Ishikawa (cell line): ENCODE measurements at regions not wholly inside any gene's neighbourhood (a gene's known extent, or its start where the extent isn't known, plus 50 kb on each side); places are given as distances from the start of the nearest gene placed in this dataset.

Source experiments
- CEBPB ChIP-seq: IDR thresholded peaks from 2 replicates; pipeline ENCODE4 v1.6.1; 2012
- CREB1 ChIP-seq: IDR thresholded peaks from 2 replicates; pipeline ENCODE4 v1.6.1; 2012; ENCODE audit warnings: low read depth
- EGR1 ChIP-seq: IDR thresholded peaks from 2 replicates; pipeline ENCODE4 v1.6.1; 2012
- EP300 ChIP-seq: IDR thresholded peaks from 2 replicates; pipeline ENCODE4 v1.6.1; 2012; ENCODE audit warnings: borderline replicate concordance
- FOXM1 ChIP-seq: IDR thresholded peaks from 2 replicates; pipeline ENCODE4 v1.6.1; 2012; ENCODE audit warnings: low read depth, borderline replicate concordance
- NFIC ChIP-seq: IDR thresholded peaks from 2 replicates; pipeline ENCODE4 v1.6.1; 2012
- RAD21 ChIP-seq: IDR thresholded peaks from 2 replicates; pipeline ENCODE4 v1.6.1; 2012; ENCODE audit warnings: low read depth
- TAF1 ChIP-seq: IDR thresholded peaks from 2 replicates; pipeline ENCODE4 v1.6.1; 2012; ENCODE audit warnings: low read depth, mild to moderate bottlenecking
- TCF12 ChIP-seq: IDR thresholded peaks from 2 replicates; pipeline ENCODE4 v1.6.1; 2012; ENCODE audit warnings: low read depth
- TEAD4 ChIP-seq: IDR thresholded peaks from 2 replicates; pipeline ENCODE4 v1.6.1; 2012
- USF1 ChIP-seq: IDR thresholded peaks from 2 replicates; pipeline ENCODE4 v1.6.1; 2012
- YY1 ChIP-seq: IDR thresholded peaks from 2 replicates; pipeline ENCODE4 v1.6.1; 2012; ENCODE audit warnings: low read depth
- ZBTB7A ChIP-seq: IDR thresholded peaks from 2 replicates; pipeline ENCODE4 v1.6.1; 2012; ENCODE audit warnings: low read depth
- TF ChIP-seq, protein P1 (sequence below): IDR thresholded peaks from 2 replicates; pipeline ENCODE4 v1.6.1; 2012
- TF ChIP-seq, protein P2 (sequence below): IDR thresholded peaks from 2 replicates; pipeline ENCODE4 v1.6.1; 2012; ENCODE audit warnings: low read depth, mild to moderate bottlenecking

- TF ChIP-seq FOXM1 (no peak), CREB1 (no peak), USF1 (no peak), TEAD4 (no peak), RAD21 (no peak), YY1 (no peak), ZBTB7A (no peak), CEBPB (no peak), EGR1 (no peak), EP300 (no peak), TAF1 (no peak), NFIC (no peak), TCF12 (no peak)
- TF ChIP-seq, protein P1, sequence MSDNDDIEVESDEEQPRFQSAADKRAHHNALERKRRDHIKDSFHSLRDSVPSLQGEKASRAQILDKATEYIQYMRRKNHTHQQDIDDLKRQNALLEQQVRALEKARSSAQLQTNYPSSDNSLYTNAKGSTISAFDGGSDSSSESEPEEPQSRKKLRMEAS: no peak
- TF ChIP-seq, protein P2, sequence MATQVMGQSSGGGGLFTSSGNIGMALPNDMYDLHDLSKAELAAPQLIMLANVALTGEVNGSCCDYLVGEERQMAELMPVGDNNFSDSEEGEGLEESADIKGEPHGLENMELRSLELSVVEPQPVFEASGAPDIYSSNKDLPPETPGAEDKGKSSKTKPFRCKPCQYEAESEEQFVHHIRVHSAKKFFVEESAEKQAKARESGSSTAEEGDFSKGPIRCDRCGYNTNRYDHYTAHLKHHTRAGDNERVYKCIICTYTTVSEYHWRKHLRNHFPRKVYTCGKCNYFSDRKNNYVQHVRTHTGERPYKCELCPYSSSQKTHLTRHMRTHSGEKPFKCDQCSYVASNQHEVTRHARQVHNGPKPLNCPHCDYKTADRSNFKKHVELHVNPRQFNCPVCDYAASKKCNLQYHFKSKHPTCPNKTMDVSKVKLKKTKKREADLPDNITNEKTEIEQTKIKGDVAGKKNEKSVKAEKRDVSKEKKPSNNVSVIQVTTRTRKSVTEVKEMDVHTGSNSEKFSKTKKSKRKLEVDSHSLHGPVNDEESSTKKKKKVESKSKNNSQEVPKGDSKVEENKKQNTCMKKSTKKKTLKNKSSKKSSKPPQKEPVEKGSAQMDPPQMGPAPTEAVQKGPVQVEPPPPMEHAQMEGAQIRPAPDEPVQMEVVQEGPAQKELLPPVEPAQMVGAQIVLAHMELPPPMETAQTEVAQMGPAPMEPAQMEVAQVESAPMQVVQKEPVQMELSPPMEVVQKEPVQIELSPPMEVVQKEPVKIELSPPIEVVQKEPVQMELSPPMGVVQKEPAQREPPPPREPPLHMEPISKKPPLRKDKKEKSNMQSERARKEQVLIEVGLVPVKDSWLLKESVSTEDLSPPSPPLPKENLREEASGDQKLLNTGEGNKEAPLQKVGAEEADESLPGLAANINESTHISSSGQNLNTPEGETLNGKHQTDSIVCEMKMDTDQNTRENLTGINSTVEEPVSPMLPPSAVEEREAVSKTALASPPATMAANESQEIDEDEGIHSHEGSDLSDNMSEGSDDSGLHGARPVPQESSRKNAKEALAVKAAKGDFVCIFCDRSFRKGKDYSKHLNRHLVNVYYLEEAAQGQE: no peak
These were observed 1222.2 kb downstream of the STIM2 start for GRCh38 chr4:28082686-28083390.

GRCh38 chr4:28092610-28093009, 1232.0 kb downstream of the STIM2 start:
- TF ChIP-seq CEBPB: no peak
- TF ChIP-seq TEAD4: no peak
- TF ChIP-seq ZBTB7A: no peak
- no peak for TF ChIP-seq EP300
- TF ChIP-seq, protein P1: no peak
- no peak for TF ChIP-seq TCF12
- no peak for TF ChIP-seq RAD21
- no peak for TF ChIP-seq TAF1
- no peak for TF ChIP-seq YY1
- no peak for TF ChIP-seq USF1
- TF ChIP-seq, protein P2: no peak
- TF ChIP-seq NFIC: no peak
- no peak for TF ChIP-seq CREB1
- TF ChIP-seq FOXM1: no peak
- TF ChIP-seq EGR1: no peak

DNA sequence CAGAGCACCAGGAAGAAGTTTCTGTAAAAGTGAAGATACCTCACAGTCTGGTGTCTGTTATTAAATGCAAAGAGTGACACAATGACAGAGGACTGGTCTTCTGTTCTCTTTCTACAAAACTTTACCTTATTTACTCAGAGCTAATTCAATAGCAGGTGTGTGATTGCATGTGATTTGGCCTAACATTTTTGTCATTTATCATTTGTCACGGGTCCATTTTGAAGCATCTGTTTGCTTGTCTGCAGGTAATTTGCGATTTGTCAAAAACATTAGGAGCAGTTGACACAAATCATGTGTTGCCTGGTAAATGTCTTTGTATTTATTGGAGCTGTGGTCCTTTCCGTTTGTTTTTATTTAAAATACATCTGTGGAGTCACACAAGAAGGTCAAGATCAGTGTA, 1232.4 kb downstream of the STIM2 start:
- TF ChIP-seq TAF1 (no peak), FOXM1 (no peak), CEBPB (no peak), EGR1 (no peak), USF1 (no peak), ZBTB7A (no peak), EP300 (no peak), CREB1 (no peak), NFIC (no peak), YY1 (no peak), RAD21 (no peak), TEAD4 (no peak), TCF12 (no peak)
- TF ChIP-seq, protein P2: no peak
- TF ChIP-seq, protein P1: no peak
